HL-60 (cell line): ENCODE measurements at regions not wholly inside any gene's neighbourhood (a gene's known extent, or its start where the extent isn't known, plus 50 kb on each side); places are given as distances from the start of the nearest gene placed in this dataset.
"Not testable (repeated sequence)": the region's sequence is repeated elsewhere in the genome, so short reads cannot be mapped to it uniquely, and the experiment has no call there.

Source experiments
- DNase-seq, 2 experiments: peaks; one replicate each; pipeline ENCODE4 v3.0.0-alpha.2; 2010 to 2020; ENCODE audit warnings: low read depth in 1 of 2, low spot score in 1 of 2
- H3K27ac ChIP-seq: fragments of 250-450 bp; sonication (Bioruptor Pico); replicated peaks from 2 replicates; pipeline ENCODE4 v1.5.1; 2020; ENCODE audit warnings: mild to moderate bottlenecking, moderate library complexity
- H3K27me3 ChIP-seq: fragments of 250-450 bp; sonication (Bioruptor Pico); 2 replicates; pipeline ENCODE4 v1.5.1; 2021; ENCODE audit warnings: mild to moderate bottlenecking, moderate library complexity; ENCODE audit not compliant: insufficient read depth, poor library complexity, severe bottlenecking
- H3K4me3 ChIP-seq: replicated peaks from 2 replicates; pipeline ENCODE4 v1.5.1; 2011; ENCODE audit warnings: mild to moderate bottlenecking, control low read depth, low read length; ENCODE audit not compliant: insufficient read depth
- GABPA ChIP-seq: IDR thresholded peaks from 2 replicates; pipeline ENCODE4 v1.6.1; 2012; ENCODE audit warnings: low read depth
- POLR2AphosphoS5 ChIP-seq: IDR thresholded peaks from 2 replicates; pipeline ENCODE4 v1.6.1; 2012; ENCODE audit warnings: low read depth
- SPI1 ChIP-seq: IDR thresholded peaks from 2 replicates; pipeline ENCODE4 v1.6.1; 2012; ENCODE audit warnings: low read depth, mild to moderate bottlenecking, borderline replicate concordance
- TF ChIP-seq, protein P1 (sequence below): IDR thresholded peaks from 2 replicates; pipeline ENCODE4 v1.6.1; 2012; ENCODE audit warnings: low read depth; ENCODE audit not compliant: insufficient replicate concordance
- TF ChIP-seq, protein P2 (sequence below): IDR thresholded peaks from one replicate; pipeline ENCODE4 v1.5.1; 2011; ENCODE audit warnings: low read length, control low read depth, inconsistent platforms; ENCODE audit not compliant: insufficient read depth

DNA sequence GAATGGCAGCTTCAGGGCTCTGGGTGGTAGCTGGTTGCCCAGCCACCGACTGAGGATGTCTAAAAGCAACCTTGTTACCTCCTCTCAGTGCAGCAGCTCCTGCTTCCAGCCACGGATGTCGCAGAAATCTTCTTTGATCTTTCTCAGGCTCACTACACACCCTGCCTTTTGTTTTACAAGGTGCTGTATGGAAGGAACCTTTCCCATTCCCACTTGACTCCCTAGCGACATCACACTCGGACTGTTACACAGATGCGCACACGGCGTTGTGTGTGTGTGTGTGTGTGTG, 135.8 kb upstream of the CPHXL start:
- no peak overlapping the region for H3K4me3 ChIP-seq
- DNase-seq = no peak
- no peaks in the 10 kb centered on the region for H3K27me3 ChIP-seq
- no peak overlapping the region for H3K27ac ChIP-seq
- TF ChIP-seq SPI1 = no peak
- TF ChIP-seq, protein P1, sequence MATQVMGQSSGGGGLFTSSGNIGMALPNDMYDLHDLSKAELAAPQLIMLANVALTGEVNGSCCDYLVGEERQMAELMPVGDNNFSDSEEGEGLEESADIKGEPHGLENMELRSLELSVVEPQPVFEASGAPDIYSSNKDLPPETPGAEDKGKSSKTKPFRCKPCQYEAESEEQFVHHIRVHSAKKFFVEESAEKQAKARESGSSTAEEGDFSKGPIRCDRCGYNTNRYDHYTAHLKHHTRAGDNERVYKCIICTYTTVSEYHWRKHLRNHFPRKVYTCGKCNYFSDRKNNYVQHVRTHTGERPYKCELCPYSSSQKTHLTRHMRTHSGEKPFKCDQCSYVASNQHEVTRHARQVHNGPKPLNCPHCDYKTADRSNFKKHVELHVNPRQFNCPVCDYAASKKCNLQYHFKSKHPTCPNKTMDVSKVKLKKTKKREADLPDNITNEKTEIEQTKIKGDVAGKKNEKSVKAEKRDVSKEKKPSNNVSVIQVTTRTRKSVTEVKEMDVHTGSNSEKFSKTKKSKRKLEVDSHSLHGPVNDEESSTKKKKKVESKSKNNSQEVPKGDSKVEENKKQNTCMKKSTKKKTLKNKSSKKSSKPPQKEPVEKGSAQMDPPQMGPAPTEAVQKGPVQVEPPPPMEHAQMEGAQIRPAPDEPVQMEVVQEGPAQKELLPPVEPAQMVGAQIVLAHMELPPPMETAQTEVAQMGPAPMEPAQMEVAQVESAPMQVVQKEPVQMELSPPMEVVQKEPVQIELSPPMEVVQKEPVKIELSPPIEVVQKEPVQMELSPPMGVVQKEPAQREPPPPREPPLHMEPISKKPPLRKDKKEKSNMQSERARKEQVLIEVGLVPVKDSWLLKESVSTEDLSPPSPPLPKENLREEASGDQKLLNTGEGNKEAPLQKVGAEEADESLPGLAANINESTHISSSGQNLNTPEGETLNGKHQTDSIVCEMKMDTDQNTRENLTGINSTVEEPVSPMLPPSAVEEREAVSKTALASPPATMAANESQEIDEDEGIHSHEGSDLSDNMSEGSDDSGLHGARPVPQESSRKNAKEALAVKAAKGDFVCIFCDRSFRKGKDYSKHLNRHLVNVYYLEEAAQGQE = no peak
- TF ChIP-seq POLR2AphosphoS5 = no peak
- TF ChIP-seq, protein P2, sequence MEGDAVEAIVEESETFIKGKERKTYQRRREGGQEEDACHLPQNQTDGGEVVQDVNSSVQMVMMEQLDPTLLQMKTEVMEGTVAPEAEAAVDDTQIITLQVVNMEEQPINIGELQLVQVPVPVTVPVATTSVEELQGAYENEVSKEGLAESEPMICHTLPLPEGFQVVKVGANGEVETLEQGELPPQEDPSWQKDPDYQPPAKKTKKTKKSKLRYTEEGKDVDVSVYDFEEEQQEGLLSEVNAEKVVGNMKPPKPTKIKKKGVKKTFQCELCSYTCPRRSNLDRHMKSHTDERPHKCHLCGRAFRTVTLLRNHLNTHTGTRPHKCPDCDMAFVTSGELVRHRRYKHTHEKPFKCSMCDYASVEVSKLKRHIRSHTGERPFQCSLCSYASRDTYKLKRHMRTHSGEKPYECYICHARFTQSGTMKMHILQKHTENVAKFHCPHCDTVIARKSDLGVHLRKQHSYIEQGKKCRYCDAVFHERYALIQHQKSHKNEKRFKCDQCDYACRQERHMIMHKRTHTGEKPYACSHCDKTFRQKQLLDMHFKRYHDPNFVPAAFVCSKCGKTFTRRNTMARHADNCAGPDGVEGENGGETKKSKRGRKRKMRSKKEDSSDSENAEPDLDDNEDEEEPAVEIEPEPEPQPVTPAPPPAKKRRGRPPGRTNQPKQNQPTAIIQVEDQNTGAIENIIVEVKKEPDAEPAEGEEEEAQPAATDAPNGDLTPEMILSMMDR = no peak
- TF ChIP-seq GABPA = no peak

DNA sequence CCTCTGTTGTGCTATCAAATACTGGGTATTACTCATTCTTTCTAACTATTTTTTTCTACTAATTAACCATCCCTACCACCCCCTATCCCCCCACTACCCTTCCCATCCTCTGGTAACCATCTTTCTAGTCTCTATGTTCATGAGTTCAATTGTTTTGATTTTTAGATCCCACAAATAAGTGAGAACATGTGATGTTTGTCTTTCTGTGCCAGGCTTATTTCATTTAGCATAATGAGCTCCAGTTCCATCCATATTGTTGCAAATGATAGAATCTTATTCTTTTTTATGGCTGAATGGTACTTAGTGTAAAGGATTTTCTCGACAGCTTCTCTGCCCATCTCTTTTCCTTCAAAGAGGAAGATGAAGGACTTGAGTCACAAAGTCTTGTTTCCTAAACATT, 138.0 kb upstream of the CPHXL start:
- DNase-seq = no peak
- no peak overlapping the region for H3K27ac ChIP-seq
- no peak overlapping the region for H3K4me3 ChIP-seq
- H3K27me3 ChIP-seq = no peaks in the 10 kb centered on the region
- TF ChIP-seq GABPA (no peak), POLR2AphosphoS5 (no peak)

DNA sequence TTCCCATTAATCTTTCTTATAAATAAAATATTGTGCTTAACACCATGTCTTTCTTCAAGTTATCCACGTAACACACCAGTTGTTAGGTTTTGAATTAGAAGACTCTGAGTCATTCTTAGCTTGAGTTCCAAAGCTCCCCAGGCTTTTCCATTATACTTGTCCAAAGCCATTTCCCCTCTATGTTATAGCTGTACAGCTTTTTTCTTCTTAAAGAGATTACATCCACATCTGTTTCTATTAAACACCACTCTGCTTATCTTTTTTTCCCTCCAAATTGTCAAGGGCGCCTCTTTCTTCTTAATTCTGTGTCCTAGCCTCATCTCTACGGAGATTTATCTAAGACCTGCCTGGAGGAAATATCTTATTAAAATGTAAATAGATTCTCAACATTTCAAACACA, 139.4 kb upstream of the CPHXL start:
- no peak for DNase-seq
- H3K27me3 ChIP-seq = no peaks in the 10 kb centered on the region
- H3K27ac ChIP-seq = no peak overlapping the region
- H3K4me3 ChIP-seq = no peak overlapping the region
- TF ChIP-seq GABPA = no peak
- TF ChIP-seq, protein P1 = no peak

DNA sequence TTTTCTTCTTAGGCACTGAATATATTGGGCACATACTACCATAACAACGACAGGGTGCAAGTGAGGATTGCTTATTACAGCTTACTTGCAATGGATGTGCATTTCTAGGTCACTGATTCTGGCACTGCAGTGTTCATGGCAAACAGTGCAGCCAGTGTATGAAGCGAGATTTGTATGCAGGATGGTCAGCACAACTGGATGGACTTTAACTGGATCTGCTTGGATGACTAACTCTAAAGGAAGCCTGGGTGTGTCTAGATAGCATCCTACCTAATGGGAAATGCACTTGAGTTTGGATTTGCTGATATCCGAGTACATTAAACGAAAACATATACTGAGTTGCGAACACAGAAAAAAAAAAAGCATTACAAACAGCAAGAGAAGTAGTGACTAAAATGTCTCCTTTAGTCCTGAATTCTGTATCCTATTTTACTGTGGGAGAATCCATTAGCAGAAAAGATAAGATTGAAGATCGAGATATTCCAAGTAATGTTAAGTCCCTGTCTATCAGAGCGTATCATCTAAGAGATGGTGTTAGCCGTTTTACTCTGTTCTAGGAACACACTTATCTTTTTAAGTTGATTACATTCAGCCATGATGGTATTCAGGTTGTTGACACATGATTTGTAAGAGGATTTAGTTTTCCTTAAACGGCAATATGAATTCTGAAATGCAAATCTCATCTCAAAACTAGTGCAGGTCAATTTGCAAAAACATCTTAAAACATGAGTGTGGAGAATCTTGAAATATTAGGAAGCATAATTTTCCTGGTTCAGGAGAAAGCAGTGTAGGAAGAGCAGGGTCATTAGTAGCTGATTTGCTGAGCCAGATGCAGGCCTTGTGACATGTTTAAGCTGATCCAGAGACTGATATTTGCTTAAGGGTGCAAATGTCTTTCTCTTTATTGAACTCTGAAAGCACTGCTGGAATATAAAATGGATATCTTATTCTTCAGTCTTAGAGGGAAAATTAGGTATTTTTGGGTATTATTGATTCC, 142.6 kb upstream of the CPHXL start:
- Histone ChIP-seq H3K27me3 (no peaks in the 10 kb centered on the region), H3K27ac (no peak overlapping the region), H3K4me3 (no peak overlapping the region)
- no peak for DNase-seq
- no peak for TF ChIP-seq GABPA
- TF ChIP-seq, protein P2 = no peak
- TF ChIP-seq, protein P1 = no peak

DNA sequence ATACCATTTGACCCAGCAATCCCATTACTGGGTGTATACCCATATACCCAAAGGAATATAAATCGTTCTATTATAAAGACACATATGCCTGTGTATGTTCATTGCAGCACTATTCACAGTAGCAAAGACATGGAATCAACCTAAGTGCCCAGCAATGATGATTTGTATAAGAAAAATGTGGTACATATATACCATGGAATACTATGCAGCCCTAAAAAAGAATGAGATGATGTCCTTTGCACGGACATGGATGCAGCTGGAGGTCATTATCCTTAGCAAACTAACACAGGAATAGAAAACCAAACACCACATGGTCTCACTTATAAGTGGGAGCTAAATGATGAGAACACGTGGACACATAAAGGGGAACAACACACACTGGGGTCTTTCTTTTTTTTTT, 155.0 kb upstream of the CPHXL start:
- not testable (repeated sequence) for DNase-seq, H3K27me3 ChIP-seq, H3K27ac ChIP-seq, H3K4me3 ChIP-seq
